NCI-H2081 treated with DMSO at 0.1 percent for 48 hours (cell line): ENCODE measurements at regions not wholly inside any gene's neighbourhood (a gene's known extent, or its start where the extent isn't known, plus 50 kb on each side); places are given as distances from the start of the nearest gene placed in this dataset.
"Not testable (repeated sequence)": the region's sequence is repeated elsewhere in the genome, so short reads cannot be mapped to it uniquely, and the experiment has no call there.

Experiments
- DNase-seq: peaks from one replicate; lab custom pipeline; 2025; lab: John Stamatoyannopoulos, UW

DNA sequence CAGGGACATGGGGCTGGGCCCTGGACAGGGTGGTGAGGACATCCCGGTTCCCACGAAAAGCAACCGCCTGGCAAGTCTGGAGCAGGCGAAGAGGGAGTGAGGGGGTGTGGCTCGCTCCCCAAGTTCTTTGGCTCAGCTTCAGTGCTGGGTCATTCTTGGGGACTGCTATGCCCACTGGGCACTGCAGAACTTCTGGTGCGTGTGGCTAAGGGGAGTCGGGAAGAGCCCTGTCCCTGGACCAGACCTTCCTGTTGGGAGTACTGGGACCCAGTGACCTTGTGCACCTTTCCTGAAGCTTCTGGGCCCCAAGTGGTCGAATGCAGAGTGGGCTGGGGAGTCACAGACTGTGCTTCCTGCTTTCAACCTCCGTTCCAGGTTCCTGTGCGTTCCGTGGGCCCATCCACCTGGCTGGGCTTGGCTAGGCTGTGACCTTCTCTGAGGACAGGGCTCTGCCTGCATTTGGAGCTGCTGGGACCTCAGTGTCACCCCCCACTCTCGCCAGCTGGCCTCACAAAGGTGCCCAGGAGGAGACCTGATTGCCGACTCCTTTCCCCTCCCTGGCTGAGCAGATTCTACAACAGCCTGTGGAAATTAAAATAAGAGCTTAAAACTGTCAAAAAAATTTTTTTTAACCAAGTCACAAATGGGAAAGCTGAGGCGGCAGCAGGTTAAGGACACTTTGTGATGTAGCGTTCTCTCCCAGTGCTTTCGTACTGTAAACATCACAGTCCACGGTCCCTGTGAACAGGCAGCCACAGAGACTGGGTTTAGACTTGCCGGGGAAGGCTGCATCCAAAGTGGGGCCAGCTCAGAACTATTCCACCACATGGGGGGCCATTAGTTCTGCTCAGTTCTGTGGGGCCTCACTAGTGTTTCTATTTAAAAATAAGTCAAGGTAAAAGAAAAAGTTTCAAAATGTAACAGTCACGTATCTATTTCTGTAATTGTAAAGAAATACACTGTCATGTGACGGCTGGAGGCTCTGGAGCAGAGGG lies 63.8 kb upstream of the WNT7B start:
- no peak for DNase-seq

DNA sequence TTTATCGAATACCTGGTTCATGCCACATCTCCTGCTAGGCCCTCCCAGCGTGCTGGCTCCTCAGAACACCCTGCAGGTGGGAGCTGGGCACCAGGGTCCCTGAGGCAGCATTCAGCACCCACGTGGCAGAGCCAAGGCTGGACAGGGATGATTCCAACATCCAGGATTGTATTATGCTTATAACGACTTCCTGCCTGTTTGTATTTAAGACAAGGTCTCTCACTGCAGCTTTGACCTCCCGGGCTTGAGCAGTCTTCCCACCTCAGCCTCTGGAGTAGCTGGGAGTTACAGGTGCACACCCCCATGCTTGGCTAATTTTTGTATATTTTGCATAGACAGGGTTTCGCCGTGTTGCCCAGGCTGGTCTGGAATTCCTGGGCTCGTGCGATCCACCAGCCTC lies 64.7 kb upstream of the WNT7B start:
- DNase-seq: peak; percentile 68

DNA sequence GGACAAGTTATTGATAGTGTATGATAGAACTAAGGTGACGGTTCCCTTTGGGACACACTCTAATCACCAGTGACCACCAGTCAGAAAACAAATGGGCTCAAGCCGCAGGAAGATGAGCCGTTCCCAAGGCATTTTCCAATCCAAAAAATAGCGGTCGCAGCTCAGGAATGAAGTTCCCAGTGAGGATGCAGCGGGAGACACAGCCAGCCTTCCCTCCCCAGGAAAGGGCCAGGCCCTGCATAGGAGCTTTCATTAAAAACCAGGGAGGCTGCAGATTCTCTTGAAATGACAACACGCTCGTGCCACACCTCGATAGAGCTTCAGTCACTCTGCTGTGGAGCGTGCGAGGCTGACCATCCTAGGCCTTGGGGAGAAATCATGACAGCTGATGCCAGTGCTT lies 65.8 kb upstream of the WNT7B start:
- DNase-seq: no peak

DNA sequence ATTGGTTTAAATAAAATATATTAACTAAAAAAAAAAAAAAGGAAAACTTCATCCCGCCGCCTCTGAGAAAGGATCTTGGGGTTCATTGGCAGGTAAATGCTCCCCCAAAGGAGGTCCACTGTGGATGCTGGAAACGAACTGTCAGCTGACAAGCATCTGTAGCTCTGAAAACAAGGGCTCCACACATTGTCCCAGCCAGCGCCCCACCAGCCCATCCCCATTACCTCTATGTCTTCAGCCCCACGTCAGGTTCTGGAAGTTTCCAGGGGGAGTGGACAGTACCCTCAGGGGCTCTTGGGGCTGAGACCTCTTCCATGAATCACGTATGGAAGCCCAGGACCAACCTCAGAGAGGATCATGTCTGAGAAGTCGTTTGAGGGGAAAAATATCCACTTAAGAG lies 66.4 kb upstream of the WNT7B start:
- DNase-seq: no peak

DNA sequence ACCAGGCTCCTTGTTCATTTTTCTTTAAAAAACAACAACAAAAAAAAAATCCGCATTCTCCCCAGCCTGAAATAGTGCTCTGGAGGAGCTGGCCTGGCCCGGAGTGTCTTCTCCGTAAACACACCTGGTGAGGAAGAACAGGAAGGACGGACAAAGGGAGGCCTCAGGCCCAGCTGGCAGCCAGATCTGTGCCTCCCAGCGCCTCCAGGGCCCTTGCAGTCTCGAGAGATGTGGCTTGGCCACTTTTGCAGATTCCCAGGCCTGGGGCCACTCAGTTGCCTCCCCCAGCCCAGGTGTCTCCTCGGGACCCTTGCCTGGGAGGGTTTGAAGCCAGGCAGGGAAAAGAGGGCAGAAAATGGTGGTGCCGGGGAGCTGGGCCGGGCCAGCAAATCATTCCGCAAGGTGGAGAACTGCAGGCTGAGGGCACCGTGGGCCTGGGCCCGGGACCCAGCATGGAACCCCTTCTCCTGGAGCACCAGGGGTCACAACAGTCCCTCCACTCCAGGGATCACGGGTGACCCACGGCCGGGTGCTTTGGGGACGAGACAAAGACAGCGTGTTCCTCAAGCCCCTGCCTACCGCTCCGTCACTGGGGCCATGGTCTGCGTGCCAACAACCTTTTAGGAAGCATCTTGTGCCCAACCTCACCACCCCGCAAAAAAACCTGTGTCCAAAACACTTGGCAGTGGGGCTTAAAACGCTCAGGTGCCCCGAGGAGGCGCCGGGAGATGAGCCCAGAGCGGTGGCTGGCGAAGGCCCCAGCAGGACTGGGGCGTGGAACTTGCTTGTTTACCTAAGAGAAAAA lies 67.1 kb upstream of the WNT7B start:
- DNase-seq: no peak

DNA sequence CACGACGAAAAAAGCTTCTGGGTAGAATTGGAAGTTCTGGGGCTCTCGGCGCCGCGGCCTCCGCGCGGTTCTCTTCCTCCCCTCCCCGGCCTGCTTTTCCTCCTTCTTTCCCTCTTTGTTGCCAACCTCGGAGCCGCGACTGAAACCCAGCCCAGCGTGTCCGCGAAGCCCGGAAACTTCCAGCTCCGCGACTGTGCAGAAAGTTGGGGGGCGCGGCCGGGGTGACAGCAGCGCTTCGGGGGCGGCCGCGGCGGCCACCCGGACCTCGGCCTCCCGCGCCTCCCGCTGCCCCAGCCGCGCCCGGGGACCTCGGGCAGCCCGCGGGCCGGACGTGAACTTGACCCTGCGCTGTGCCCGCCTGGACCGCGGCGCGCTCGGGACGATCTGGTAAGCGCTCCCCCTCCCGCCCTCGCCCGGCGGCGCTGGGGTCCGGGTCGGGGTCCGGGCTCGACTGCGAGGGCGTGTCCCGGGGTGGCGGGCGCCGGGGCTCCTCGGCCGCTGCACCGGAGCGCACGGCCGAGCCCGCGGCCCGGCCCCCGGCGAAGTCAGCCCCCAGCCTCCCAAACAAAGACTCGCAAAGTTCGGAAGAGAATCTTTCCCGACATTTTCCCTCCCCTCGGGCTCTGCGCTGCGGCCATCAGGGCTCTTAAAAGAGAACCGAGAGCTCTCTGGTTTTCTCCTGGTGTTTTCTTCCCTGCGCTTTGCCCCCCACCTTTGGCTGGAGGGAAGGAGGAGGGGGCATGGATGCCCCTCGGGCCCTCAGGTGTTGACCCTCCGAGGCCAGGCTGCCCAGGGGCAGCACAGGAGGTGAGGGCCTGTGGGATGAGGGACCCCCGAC lies 67.9 kb upstream of the WNT7B start:
- no peak for DNase-seq

DNA sequence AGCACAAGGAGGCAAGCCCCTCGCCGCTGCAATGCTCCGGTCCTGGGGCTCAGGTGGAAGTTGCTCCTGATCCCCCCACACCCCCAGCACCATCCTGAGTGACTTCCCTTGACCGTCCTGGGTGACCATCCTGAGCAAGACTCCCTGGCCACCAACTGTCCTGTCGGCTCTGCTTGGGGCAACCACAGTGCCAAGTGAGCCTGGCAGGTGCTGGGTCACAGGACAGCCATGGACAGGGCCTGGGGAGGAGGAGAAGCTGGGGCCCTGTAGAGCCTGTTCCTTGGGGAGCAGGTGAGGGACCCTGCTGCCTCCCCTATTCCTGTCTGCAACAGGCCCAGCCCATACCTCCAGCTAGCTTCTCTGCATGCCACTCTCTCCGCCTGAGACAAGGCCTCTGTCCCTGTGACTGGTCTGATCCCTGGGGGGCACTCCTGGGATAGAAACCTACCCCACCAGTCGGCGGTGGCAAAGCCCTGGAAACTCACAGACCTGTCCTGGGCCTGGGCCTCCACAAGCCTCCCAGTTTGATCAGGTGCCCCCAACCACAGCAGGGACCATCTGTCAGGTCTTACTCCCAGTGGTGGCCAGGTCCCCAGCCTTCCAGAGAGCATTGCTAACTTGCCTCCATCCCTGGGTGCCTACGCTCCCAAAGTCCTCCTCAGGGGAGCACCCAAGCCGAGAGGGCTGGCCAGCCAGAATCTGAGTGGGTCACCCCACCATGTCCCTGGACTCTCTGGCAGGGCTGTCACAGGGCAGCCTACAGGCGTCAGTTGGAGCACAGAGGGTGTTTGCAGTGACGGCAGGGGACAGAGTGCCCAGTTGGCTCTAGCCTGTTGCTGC lies 68.7 kb upstream of the WNT7B start:
- DNase-seq: no peak

DNA sequence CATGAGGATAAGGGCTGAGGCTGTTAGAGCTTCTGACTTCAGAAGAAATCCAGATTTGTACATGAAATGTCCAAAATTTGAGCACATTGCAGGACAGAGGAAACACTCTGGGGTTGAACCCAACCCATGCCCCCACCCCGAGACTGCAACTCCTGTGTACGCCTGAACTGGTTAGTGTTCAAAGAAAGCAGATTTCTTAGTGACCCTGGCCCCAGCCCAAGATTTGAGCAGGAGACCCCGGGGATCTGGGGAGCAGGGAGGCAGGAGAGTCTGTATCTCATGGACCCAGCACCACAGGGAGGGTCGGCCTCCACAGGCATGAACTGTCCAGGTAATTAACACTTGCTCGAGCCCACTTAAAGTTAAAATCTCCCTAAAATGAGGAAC lies 69.3 kb upstream of the WNT7B start:
- DNase-seq: no peak

DNA sequence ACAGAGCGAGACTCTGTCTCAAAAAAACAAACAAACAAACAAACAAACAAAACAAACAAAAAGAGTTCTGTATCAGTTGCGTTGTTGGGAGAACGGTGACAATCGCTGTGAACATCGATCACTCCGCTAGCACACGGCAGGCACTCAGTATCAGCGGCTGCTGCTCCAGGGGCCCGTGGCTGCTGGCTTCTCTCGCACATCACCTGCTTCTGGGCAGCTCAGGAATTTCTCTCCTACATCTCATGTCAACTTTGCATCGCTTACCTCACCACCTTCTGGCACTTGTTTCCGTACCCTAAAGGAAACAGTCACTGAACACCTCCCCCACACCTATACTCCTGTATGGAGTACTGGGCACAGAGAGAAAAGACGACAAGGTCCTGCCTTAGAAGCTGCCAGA lies 70.3 kb upstream of the WNT7B start:
- no peak for DNase-seq

DNA sequence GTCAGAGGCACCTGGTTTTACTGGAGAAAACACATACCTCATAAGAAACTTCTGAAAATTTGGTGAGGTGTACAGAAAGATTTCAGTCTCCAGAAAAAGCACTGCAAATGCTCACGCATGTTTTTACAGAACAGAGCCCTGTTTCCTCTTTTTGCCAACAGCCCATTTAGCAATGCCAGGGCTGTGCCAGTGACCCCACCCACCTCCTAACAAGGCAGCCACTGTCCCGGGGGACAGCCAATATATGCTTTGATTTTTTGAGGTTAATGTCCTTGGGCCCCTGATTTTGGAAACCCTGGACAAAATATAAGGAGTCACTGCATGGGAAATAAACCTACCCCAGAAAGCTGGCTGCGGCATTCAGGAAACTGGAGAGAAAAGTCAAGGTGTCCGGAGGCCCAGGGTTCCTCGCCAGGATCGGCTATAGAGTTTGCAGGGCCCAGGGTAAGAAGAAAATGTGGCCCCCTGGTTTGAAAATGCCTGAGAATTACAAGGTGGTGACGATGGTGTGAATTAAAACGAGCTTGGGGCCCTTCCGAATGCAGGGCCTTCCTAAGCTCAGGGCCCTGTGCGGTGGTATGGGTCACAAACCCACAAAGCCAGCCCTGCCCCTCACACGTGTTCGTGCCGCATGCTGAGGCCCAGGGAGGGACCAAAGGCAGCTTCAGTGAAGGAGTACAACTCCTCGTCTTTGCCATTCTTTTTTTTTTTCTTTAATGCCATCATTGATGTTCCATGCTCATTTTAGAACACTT lies 71.1 kb upstream of the WNT7B start:
- no peak for DNase-seq

DNA sequence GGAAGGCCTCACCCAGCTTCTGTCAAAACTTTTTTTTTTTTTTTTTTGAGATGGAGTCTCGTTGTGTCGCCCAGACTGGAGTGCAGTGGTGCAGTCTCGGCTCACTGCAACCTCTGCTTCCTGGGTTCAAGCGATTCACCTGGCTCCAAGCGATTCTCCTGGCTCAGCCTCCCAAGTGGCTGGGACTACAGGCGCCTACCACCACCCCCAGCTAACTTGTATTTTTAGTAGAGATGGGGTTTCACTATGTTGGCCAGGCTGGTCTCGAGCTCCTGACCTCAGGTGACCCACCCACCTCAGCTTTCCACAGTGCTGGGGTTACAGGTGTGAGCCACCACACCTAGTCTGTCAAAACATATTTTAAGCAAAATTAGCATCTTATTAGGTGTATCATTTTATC lies 71.7 kb upstream of the WNT7B start:
- not testable (repeated sequence) for DNase-seq

DNA sequence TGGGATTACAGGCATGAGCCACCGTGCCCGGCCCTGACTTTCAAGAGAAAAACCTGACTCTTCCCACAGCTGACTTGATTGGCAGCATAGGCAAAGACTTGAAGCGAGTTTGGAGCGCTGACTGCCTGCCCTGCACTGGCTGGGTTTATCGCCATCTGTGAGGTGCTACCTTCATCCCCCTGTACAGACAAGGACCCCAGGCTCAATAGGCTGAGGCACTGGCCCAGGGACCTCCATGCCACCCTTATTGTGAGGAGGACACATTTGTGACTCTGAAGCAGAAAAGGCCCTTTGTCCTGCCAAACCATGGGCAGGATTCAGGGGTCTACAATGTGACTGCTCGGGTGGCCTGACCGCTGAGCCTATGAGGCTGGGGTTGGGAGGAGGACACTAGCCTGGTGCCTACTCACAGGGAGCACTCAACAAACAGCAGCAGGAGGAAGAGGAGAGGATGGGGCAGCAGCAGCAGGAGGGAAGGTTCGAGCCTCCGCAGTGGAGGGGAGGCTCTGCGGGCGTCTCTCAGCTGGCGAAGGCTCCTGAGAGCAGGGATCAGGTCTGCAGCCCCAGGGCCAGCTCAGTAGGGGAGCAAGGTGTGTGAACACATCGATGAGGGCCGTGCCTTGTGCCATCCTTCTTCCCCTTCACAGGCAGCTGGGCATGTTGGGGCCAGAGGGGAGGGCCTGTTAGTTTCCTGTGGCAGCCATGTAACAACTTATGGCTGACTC lies 72.9 kb upstream of the WNT7B start:
- no peak for DNase-seq

DNA sequence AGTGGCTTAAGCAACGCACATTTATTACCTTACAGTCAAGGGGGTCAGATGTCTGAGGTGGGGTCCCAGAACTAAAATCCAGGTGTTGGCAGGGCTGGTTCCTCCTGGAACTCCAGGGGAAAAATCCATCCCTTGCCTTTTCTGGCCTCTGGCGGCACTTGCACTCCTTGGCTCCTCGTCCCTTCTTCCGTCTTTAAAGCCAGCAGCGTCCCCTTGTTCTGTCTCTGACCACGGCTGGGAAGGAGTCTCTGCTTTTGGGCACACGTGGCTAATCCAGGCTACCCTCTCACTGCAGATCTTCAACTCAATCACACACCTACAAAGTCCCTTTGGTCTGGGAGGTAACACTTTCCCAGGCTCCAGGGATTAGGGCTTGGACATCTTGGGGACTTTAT lies 73.5 kb upstream of the WNT7B start:
- DNase-seq: no peak

DNA sequence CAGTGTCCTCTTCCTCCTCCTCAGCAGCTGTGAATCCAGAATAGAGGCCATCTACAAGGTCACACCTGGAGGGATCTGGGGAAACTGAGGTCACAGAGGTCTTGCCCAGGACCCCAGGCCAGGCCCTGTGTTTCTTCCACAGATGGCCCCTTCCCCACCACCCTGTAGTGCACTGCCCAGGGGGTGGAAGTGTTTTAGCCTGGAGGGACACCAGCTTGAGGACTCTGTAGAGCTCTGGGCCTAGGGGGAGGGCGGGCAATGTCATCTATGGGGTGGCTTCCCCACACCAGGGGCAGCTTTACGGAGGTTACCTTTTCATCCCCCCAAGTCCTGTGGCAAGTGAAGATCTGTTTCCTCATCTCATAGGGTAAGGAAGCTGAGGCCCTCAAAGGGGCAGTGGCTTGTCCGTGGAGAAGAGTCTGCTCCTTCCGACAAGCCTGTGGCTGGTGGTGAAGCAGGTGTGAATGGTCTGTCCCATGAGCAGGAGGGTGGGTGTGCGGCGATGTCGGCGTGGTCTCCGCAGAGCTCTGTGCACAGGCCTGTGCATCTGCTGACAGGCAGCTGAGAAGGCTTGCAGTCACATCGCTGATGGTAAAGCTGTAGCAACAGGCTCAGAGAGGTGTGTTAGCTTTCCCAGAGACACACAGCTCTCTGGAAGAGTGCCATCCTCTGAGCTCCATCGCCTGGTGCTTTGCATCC lies 74.1 kb upstream of the WNT7B start:
- DNase-seq: no peak

DNA sequence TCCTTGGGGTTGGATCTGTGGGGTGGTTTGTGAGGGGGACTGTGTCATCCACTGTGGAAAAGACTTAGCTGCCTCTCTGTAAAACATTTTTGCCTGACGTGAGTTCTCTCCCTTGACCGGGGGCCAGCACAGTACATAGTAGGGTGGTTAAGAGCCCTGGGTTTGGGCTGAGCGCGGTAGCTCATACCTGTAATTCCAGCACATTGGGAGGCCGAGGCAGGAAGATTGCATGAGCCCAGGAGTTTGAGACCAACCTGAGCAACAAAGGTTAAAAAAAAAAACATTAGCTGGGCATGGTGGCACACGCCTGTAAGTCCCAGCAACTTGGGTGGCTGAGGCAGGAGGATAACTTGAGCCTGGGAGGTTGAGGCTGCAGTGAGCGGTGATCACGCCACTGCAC lies 74.7 kb upstream of the WNT7B start:
- no peak for DNase-seq

DNA sequence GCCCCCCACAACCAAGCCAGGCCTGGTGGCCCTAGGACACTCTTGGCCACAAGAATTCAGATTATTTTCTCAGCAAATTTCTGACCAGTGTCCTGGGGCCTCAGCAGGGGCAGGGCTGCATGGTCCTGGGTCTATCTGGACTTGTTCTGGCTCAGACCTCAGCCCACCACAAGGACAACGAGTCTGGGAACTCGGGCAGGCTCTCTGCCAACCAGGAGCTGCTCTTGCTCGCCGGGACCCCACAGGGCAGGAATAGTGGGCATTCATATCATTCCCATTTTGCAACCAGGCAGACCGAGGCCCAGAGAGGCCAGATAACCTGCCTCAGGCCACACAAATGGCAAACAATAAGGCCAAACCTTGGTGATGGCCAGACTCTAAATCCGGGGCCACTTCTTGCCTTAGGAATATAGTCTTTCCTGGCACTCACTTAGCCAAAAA lies 75.4 kb upstream of the WNT7B start:
- DNase-seq: no peak

DNA sequence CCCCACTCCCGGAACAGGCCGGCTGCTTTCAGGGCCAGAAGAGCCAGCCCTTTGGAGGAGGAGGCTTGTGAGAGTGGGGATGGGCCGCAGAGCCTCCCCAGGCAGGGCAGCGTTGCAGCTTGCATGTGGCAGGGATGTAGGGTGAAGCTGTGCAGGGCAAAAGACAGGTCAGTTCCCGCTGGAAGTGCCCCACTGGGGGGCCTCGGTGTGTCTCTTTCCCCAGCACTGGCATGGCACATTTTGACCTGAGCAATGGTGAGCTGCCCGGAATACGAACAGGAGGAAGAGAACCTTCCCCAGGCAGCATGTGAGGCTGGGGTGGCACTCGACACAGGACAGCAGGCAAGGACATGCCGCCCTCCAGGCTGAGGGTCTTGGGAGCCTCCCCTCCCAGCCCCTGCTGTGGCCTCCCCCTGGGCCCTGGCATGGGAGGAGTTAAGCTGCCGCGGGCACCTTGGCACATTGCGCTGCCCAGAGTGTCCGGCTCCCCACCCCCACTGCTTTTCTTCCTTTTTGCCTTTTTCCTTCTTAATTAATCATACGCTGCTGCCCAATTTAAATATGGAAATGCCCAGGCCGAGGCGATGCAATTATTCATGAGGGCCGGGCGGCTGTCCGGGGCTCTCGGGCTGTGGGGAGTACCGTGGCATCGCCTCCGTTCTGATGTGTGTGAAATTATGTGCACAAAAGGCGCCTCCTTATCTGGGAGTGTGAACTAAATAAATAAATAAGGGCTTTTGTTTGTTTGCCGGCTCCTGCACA lies 76.0 kb upstream of the WNT7B start:
- DNase-seq: no peak

DNA sequence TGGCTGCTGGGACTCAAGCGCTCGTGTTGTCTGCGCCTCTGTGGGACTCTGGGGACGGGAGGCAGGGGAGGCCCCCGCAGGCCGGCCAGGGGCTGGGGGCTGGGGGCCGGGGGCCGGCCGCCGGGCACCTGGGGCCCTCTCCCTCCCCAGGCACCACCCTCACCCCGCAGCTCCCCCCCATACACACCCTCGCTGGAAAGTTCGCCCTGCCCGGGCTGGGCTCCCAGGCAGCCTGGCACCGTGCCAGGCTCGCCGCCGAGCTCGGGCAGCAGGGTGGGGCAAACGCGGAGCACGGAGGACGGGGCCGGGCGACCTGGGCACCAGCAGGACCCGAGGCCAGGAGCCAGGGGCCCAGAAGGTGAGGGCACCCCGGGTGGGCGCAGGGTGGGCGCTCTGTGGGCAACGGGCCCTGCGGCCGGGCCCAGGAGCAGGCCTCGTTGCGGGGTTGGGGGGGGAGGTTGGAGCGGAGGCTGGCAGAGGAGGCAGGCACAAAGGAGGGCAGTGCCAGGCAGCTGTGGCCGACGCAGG lies 76.7 kb upstream of the WNT7B start:
- no peak for DNase-seq
